GM23338 (cell line): ENCODE measurements at regions not wholly inside any gene's neighbourhood (a gene's known extent, or its start where the extent isn't known, plus 50 kb on each side); places are given as distances from the start of the nearest gene placed in this dataset.

Experiments used
- ATAC-seq: fragments of 200-7000 bp; cut with Tn5 transposase; 3 replicates; pipeline ENCODE4 v1.9.1; 2020
- DNase-seq: peaks from one replicate; pipeline ENCODE4 v3.0.0-alpha.2; 2015; ENCODE audit warnings: low spot score
- H2AFZ ChIP-seq: fragments of 200-600 bp; sonication (generic); 2 replicates; pipeline ENCODE4 v1.8.0; 2016; ENCODE audit warnings: antibody characterized with exemption, mild to moderate bottlenecking, moderate library complexity
- H3F3A ChIP-seq: fragments of 200-600 bp; sonication (generic); replicated peaks from 2 replicates; pipeline ENCODE4 v1.8.0; 2017; ENCODE audit warnings: antibody characterized with exemption, mixed run types, low read depth
- H3K27ac ChIP-seq: fragments of 200-600 bp; sonication (generic); 2 replicates; pipeline ENCODE4 v1.6.1; 2016; ENCODE audit warnings: low read depth
- H3K27me3 ChIP-seq: fragments of 200-600 bp; sonication (generic); 2 replicates; pipeline ENCODE4 v1.8.0; 2016; ENCODE audit warnings: mild to moderate bottlenecking, mixed run types, moderate library complexity; ENCODE audit not compliant: insufficient read depth
- H3K36me3 ChIP-seq: fragments of 200-600 bp; sonication (generic); 2 replicates; pipeline ENCODE4 v1.8.0; 2016; ENCODE audit warnings: mild to moderate bottlenecking; ENCODE audit not compliant: insufficient read depth
- H3K4me1 ChIP-seq: fragments of 200-600 bp; sonication (generic); 2 replicates; pipeline ENCODE4 v1.8.0; 2016; ENCODE audit warnings: mild to moderate bottlenecking, moderate library complexity; ENCODE audit not compliant: insufficient read depth
- H3K4me2 ChIP-seq: fragments of 200-600 bp; sonication (generic); 2 replicates; pipeline ENCODE4 v1.7.1; 2017; ENCODE audit warnings: mixed run types
- H3K4me3 ChIP-seq: fragments of 200-600 bp; sonication (generic); 2 replicates; pipeline ENCODE4 v1.6.1; 2016; ENCODE audit warnings: mixed run types
- H3K79me2 ChIP-seq: fragments of 200-600 bp; sonication (generic); replicated peaks from 2 replicates; pipeline ENCODE4 v1.8.0; 2017; ENCODE audit warnings: mild to moderate bottlenecking; ENCODE audit not compliant: insufficient read depth
- H3K9me2 ChIP-seq: fragments of 200-600 bp; sonication (generic); 2 replicates; pipeline ENCODE4 v1.8.0; 2017; ENCODE audit not compliant: insufficient read depth
- H4K20me1 ChIP-seq: fragments of 200-600 bp; sonication (generic); replicated peaks from 2 replicates; pipeline ENCODE4 v1.8.0; 2017; ENCODE audit warnings: mild to moderate bottlenecking; ENCODE audit not compliant: insufficient read depth
- H3K27ac Mint-ChIP-seq: 2 replicates; pipeline ENCODE4 v1.8.0; 2020; ENCODE audit warnings: inconsistent platforms, mild to moderate bottlenecking, moderate library complexity, mixed read lengths
- H3K27me3 Mint-ChIP-seq: 3 replicates; pipeline ENCODE4 v1.8.0; 2022; ENCODE audit warnings: low read depth, mild to moderate bottlenecking, moderate library complexity, mixed read lengths, inconsistent platforms; ENCODE audit not compliant: insufficient read depth, poor library complexity
- H3K36me3 Mint-ChIP-seq: 3 replicates; pipeline ENCODE4 v1.8.0; 2021; ENCODE audit warnings: low read depth, mild to moderate bottlenecking, inconsistent platforms, moderate library complexity, mixed read lengths
- H3K4me1 Mint-ChIP-seq: 3 replicates; pipeline ENCODE4 v1.8.0; 2020; ENCODE audit warnings: mild to moderate bottlenecking, inconsistent platforms, mixed read lengths
- H3K4me3 Mint-ChIP-seq: 3 replicates; pipeline ENCODE4 v1.8.0; 2021; ENCODE audit warnings: moderate library complexity, mild to moderate bottlenecking, inconsistent platforms, mixed read lengths
- H3K9me3 Mint-ChIP-seq: 3 replicates; pipeline ENCODE4 v1.8.0; 2020; ENCODE audit warnings: moderate library complexity, mild to moderate bottlenecking, inconsistent platforms, mixed read lengths
- CREB1 ChIP-seq: fragments of 250-450 bp; sonication (Bioruptor Pico); IDR thresholded peaks from 2 replicates; pipeline ENCODE4 v1.5.0; 2020; ENCODE audit warnings: low read depth, mild to moderate bottlenecking, moderate library complexity
- EZH2phosphoT487 ChIP-seq: fragments of 200-600 bp; sonication (generic); IDR thresholded peaks from one replicate; pipeline ENCODE4 v1.8.1; 2018; ENCODE audit warnings: antibody characterized with exemption; ENCODE audit not compliant: unreplicated experiment
- JUNB ChIP-seq: IDR thresholded peaks from one replicate; pipeline ENCODE4 v1.6.1; 2016; ENCODE audit warnings: antibody characterized with exemption; ENCODE audit not compliant: unreplicated experiment
- NANOG ChIP-seq: IDR thresholded peaks from 2 replicates; pipeline ENCODE4 v1.6.1; 2016; ENCODE audit warnings: antibody characterized with exemption, borderline replicate concordance
- POLR2AphosphoS5 ChIP-seq: IDR thresholded peaks from 2 replicates; pipeline ENCODE4 v1.6.1; 2016; ENCODE audit warnings: antibody characterized with exemption, low read depth
- ZNF114 ChIP-seq: fragments of 250-450 bp; sonication (Bioruptor Pico); IDR thresholded peaks from 2 replicates; pipeline ENCODE4 v1.5.0; 2020; ENCODE audit warnings: mild to moderate bottlenecking, moderate library complexity
- ZNF331 ChIP-seq: fragments of 250-450 bp; sonication (Bioruptor Pico); IDR thresholded peaks from 2 replicates; pipeline ENCODE4 v1.5.0; 2020; ENCODE audit warnings: low read depth, mild to moderate bottlenecking, moderate library complexity
- ZNF462 ChIP-seq: fragments of 250-450 bp; sonication (Bioruptor Pico); IDR thresholded peaks from 2 replicates; pipeline ENCODE4 v1.5.0; 2020; ENCODE audit warnings: mild to moderate bottlenecking, moderate library complexity

- TF ChIP-seq ZNF462 (CRISPR knock-in tag) (no peak), NANOG (no peak), EZH2phosphoT487 (no peak), JUNB (no peak), ZNF114 (CRISPR knock-in tag) (no peak)
Observed at GRCh38 chr4:34046580-34046979, 2197.7 kb downstream of the ARAP2 start (continued).

- Histone ChIP-seq H3K4me3 (no peak overlapping the region), H3K36me3 (no peaks in the 10 kb centered on the region), H3K27me3 (no peaks in the 10 kb centered on the region), H3K4me1 (peaks cover 7% of the 10 kb centered on the region), H3K9me2 (no peaks in the 10 kb centered on the region), H2AFZ (peak overlapping the region; percentile 1; the same call in 1 of the 2 replicates), H3K79me2 (no peaks in the 10 kb centered on the region), H4K20me1 (no peaks in the 10 kb centered on the region), H3K27ac (no peak overlapping the region), H3K4me2 (no peak overlapping the region), H3F3A (no peaks in the 10 kb centered on the region)
- TF ChIP-seq ZNF331 (CRISPR knock-in tag), result no peak
- no peak for TF ChIP-seq JUNB
- TF ChIP-seq EZH2phosphoT487, result no peak
- TF ChIP-seq POLR2AphosphoS5, result no peak
- no peak for TF ChIP-seq CREB1 (CRISPR knock-in tag)
- TF ChIP-seq ZNF462 (CRISPR knock-in tag), result no peak
- Mint-ChIP-seq H3K27me3 (no peaks in the 10 kb centered on the region), H3K4me3 (no peak overlapping the region), H3K9me3 (no peaks in the 10 kb centered on the region), H3K27ac (no peak overlapping the region), H3K36me3 (no peaks in the 10 kb centered on the region), H3K4me1 (peaks cover 7% of the 10 kb centered on the region; the same call in 2 of the 3 replicates)
- DNase-seq (no peak), ATAC-seq (no peak)
Observed at GRCh38 chr4:34047363-34047762, 2197.0 kb downstream of the ARAP2 start.
